NCI-H82 (cell line): ENCODE measurements at regions not wholly inside any gene's neighbourhood (a gene's known extent, or its start where the extent isn't known, plus 50 kb on each side); places are given as distances from the start of the nearest gene placed in this dataset.
"Not testable (repeated sequence)": the region's sequence is repeated elsewhere in the genome, so short reads cannot be mapped to it uniquely, and the experiment has no call there.

ENCODE experiments used
- DNase-seq: peaks from one replicate; lab custom pipeline; 2025; lab: John Stamatoyannopoulos, UW

DNA sequence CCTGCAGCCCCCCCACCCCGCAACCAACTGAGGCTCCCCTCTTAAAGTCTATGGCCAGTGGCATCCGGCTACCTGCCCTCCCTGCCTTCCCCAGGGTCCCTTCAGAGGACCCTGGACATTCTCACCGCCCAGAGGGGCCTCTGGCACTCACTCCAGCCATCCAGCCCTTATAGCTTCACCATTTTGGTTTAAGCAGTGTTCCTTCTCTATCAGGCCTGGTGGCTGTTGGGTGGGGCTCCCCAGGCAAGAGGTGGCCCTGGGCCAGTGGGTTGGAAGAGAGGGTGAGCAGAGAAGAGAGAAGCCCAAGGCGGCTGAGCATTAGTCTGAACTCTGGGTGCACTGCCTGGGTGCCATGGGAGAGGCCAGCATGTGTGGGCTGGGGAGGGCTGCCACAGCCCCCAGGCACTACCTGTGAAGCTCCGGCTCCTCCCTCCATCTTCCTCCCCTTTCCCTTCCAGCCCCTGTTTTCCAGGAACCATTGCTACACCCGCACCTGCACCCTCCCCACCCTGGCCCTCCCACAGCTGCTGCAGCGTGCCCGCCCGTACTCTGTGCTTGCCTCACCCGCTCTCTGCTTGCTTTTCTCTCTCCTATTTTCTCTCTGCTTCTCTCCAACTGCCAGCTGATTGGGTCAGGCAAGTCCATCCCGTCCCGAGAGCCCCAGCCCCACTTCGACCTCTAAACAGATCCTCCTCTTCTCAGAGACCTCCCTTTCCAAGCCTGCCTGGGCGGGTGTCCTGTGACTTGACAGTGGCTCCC, 168.2 kb downstream of the TBC1D2B start:
- DNase-seq = no peak

DNA sequence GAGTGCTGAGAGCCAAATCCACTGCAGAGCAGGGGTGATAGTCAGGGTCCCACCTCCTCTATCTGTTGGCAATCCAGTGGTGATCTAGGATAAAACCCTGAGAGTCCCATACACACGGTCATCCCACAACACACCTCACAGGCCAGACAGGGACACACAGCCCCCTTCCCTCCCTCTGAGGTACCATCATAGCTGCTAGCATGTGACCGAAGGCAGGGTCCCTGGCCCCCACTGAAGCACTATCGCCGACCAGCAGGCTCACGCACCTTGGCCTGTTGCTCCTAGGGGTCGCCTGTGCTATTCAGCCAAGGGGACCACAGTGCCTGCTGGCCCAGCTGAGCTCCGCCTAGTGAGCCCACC, 168.8 kb downstream of the TBC1D2B start:
- not testable (repeated sequence) for DNase-seq

DNA sequence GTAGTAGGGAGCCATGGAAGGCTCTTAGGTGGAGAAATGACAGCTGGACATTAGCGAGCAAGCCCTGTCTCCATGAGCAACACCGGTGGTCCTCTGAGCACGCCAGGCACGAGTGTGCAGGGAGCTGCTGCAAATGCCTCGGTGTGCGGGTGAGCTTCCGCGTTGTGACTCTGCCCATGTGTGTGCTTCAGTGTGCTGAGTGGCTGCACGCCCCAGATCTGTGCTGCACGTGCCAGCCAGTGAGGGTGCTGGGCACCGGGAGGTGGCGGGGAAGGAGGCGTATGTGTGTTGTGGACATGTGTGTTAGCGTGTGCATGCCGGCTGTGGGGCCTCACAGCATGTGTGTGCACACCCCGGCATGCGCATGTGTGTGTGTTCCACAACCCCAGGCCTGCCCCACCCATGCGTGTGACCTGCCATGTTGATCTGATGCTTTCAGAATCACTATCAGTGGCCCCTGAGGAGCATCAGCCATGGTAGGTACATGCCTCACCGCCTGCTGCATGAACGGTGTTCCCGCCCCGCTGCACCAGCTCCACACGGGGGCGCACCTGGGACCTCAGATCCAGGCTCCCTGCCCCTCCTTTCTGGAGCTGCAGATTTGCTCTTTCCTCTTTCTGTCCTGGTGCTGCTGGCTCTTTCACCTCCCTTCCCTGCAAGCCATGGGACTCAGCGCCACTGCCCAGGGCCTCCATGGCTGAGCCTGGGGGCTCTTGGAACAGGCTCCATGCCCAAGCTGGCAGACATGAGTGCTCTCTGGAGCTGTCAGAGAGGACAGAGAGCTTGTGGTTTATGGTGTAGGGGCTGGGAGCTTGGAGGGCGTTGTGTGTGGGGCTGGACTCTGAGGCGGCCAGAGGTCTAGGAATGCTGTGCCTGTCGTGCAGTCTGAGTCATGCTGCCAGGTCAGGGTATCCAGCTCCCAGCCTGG, 169.4 kb downstream of the TBC1D2B start:
- peak; percentile 55 for DNase-seq

DNA sequence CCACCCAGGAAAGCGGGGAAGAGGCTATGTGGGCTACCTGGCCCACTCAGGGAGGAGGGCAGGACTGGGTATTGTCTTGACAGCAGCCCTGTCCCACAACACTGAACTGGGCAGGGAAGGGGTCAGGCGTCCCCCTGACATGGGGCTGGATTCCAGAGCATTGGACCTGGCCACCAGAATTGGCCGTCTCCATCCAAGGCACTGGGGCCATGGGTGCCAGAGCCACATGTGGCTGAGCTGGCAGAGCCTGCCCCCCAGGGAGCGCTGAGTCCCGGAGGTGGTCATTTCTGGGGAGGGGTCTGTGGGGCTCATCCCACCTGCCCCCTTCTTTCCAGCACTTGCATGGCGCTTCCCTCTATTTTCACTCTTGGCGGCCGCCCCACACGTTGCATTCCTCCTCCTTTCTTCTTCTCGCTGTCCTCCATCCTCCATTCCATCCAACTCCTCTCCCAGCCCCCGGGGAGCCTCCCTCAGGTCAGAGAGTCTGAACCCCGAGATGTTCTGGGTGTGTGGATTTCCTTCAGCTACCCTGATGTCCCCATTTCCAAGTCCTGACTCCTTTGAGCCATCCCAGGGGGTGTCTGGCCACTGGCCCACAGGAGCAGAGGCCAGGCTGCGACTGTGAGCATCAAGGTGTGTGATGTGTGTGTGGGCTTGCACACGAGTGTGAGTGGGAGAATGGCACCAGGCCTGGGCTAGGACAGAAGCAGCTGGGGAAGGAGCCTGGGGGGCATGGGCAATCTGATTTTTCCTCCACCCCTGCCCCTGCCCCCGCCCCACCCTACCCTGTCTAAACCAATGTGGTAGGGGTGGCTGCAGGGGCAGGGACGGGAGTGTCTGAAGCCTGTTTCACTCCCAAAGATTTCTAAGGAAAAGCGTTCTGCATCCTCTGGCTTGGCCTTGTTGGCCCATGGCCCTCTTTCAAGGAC, 171.2 kb downstream of the TBC1D2B start:
- not testable (repeated sequence) for DNase-seq

DNA sequence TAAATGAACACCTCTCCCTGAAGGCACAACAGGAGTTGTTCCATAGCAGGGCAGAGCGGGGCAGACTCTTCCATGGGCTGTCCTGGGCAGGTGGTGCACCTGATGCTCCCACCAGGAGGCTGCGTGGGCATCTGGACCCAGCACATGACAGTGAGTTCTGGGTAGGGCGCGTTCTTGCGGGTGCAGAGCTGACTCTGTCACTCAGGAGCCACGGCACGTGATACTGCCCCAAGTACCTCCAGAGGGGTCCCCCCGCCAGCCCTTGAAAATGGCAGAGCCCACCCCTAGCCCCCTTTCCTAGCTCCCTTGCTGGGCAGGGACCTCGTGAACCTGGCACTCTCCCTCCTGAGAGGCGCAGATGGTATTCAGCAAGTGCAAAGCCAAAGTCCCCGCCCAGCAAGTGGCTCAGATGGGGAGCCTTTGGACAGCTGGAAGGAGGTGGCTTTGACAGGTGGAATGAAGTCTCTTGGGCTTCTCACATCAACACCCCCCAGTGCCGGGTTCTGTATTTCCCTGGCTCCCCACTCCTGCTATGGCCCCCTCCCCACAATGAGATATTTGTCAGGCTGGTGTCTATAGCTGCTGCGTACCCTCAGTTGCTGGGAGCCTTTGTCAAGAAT, 172.1 kb downstream of the TBC1D2B start:
- no peak for DNase-seq

DNA sequence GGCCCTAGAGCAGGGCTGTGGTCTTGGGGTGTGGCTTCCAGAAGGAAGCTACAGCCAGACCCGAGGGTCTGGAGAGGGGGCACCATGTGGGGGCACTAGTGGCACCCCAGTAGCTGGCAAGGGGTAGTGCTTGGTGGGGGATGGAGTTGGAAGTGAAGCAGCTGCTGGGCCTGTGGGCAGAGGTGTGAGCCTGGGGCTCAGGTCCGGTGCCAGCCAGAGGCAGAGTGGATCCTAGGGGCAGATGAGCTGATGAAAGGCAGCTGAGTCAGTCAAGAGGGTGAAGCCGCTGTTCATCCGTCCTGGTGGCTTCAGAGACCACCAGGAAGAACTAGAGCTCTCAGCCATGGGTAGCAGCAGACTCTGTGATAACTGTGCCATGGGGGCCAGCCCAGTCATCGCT, 172.6 kb downstream of the TBC1D2B start:
- no peak for DNase-seq

DNA sequence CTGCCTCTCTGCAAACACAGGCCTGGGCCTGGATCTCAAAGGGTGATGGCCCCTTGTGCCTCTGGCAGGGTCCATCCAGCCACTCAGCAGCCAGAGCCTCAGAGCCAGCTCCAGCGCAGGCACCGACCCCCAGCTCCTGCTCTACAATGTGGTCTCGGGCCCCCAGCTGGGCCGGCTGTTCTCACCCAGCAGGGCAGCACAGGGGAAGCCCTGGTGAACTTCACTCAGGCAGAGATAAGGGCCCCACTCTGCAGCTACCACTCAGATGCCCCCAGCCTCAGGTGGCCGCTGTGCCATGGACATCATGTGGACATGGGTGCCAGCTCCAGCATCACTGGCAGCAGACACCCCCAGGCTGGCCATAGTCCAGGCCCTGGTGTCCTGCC, 173.1 kb downstream of the TBC1D2B start:
- DNase-seq = no peak

DNA sequence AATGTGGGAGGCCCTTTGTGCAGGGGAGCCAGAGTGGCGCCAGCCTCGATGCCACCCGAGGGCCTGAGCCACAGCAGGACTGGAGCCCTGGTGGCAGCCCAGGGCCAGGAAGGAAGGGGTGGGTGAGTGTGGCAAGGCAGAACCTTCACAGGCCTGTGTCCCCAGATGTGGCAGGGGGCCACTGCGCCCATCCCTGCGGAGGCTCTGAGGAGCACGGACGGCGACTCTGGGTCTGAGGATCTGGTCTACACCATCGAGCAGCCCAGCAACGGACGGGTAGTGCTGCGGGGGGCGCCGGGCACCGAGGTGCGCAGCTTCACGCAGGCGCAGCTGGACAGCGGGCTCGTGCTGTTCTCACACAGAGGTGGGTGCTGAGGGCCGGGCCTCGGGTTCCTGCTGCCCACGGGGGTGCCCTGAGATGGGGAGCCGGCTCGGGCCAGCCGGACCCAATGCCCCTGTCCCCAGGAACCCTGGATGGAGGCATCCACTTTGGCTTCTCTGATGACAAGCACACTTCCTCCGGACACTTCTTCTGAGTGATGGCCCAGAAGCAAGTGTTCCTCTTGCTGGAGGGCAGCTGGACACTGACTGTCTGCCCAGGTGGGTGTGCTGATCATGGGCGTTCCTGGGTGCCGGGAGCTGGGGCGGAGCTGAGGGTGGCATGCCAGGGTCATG, 173.6 kb downstream of the TBC1D2B start:
- DNase-seq = not testable (repeated sequence)

DNA sequence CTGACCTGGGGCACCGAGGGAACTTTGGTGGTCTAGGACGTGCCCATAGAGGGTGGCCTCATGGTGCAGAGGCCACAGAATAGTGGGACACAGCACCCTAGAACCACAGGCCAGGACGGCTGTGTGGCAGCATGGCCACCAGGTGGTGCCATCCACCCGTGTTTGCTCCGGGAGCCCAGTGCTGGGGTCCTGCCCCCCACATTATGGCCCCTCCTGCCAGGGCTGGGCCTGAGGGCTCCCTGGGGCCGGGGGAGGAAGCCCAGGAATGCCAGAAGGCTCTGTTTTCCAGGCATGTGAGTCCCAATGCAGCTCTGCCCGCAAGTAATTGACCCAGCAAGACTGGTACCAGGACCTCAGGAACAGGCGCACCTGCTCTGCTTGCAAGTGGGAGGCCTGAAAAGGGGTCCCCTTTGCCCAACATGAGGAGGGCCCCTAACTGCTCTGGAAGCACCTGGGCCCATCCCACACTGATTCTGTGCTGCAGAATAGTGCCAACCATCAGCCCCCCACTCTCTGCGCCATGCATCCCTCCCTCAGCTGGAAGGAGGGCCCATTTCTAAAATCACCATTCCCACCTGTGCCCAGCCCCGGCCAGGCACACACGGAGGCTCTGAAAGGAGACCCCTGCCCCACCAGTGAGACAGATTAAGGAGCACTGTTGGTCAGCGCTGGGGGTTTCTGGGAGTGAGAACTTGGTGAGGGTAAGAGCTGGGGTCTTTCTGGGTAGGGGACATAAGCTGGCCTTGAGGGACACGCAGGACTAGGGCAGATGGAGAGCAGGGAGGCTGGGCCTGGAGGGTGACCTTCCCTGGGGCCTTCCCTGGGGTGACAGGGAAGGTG, 174.4 kb downstream of the TBC1D2B start:
- DNase-seq = peak; percentile 43

DNA sequence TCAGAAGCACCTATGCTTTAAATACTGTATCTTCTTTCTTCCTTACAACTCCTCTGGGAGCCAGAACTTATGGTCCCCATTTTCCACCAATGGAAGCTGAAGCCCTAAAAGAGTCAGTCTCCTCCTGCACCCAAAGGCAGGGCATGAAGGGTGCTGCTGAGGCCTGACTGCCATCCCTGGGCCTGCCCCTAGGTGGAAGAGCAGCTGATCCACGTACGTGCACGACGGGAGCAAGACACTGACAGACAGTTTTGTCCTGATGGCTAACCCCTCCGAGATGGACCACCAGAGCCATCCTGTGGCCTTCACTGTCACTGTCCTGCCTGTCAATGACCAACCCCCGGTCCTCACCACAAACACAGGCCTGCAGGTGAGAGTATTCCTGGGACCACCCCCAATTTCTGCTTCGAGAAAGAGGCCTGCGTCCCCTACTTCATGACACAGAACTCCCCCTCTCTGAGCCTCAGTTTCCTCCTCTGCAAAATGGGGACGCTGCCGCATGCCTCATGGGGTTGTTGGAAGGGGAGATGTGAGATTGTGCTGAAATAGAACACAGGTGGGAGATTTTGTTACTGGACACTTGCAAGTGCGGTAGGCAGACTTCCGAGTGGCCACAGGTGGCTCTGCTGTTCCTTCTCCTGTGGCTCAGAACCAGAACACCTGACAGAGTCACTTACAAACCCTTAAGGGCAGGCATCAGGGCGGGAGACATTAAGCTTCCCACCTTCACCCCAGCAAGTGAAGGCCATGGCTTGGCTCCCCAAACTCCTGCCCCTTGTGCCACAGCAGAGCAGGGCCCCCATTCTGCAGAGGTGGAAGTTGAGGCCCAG, 175.4 kb downstream of the TBC1D2B start:
- DNase-seq = peak; percentile 37

DNA sequence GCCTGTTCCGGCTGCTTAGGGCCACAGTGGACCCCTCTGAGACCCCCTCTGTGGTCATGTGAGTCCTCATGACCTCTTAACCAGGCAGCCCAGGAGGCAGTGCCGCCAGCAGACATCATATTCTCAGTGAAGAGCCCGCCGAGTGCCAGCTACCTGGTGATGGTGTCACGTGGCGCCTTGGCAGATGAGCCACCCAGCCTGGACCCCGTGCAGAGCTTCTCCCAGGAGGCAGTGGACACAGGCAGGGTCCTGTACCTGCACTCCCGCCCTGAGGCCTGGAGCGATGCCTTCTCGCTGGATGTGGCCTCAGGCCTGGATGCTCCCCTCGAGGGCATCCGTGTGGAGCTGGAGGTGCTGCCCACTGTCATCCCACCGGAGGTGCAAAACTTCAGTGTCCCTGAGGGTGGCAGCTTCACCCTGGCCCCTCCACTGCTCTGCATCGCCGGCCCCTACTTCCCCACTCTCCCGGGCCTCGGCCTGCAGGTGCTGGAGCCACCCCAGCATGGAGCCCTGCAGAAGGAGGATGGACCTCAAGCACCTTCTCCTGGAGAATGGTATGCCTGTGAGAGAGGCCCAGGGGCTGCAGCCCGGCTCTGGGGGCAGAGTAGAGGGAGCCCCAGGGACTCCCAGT, 176.1 kb downstream of the TBC1D2B start:
- DNase-seq = no peak

DNA sequence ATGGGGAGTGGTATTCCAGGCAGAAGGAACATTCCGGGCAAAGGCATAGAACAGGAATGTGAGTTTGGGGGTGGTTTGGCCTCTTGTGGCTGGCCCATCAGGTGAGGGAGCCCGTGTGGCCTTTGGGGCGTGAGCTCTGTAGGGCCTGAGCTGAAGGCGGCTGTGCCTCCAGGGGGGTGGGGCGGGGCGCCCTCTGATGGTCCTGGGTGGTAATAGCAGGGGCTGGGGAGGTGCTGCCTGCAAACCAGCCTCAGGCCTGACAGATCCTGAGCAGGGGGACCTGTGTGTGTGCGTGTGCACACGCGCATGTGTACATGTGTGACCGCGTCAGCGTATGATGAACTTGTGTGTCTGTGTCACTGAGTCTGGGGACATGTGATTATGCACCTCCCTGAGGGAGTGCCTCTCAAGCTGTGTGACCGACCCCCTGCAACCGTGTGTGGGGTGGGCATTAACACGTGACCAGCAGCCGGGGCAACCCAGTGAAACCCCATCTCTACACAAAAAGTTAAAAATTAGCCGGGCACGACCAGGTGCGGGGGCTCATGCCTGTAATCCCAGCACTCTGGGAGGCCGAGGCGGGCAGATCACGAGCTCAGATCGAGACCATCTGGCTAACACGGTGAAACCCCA, 177.1 kb downstream of the TBC1D2B start:
- DNase-seq = peak; percentile 47

DNA sequence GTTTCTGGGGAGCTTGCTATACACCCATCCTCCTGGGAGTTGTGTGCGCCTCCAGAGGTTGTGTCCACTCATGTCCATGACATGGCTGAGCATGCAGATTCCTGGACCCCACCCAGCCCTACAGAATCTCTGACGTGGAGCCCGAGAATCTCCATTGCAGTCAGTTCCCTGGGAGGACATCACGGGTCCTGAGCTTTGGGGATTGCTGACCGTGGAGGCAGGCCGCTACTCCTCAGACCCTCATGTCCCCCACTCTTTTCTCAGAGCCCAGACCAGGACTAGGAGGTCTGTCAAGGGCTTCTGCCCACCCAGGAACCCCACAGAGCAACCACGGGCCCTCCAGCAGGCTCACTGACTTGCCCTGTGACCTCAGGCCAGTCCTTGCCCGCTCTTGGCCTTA, 177.7 kb downstream of the TBC1D2B start:
- not testable (repeated sequence) for DNase-seq

DNA sequence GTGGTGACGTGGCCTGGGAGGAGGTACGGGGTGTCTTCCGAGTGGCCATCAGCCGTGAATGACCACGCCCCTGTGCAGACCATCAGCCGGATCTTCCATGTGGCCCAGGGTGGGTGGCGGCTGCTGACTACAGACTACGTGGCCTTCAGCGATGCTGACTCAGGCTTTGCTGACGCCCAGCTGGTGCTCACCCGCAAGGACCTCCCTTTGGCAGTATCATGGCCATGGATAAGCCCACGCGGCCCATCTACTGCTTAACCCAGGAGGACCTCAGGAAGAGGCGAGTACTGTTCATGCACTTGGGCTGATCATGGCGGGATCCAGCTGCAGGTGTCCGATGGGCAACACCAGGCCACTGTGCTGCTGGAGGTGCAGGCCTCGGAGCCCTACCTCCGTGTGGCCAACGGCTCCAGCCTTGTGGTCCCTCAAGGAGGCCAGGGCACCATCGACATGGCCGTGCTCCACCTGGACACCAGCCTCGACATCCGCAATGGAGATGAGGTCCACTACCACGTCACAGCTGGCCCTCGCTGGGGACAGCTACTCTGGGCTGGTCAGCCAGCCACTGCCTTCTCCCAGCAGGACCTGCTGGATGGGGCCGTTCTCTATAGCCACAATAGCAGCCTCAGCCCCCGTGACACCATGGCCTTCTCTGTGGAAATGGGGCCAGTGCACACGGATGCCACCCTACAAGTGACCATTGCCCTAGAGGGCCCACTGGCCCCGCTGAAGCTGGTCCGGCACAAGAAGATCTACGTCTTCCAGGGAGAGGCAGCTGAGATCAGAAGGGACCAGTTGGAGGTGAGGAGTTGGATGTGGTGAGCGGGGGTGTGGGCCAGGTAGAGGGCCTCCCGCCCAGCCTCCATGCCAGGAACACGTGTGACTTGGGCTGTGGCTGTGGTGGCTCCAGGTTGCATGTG, 178.4 kb downstream of the TBC1D2B start:
- no peak for DNase-seq

DNA sequence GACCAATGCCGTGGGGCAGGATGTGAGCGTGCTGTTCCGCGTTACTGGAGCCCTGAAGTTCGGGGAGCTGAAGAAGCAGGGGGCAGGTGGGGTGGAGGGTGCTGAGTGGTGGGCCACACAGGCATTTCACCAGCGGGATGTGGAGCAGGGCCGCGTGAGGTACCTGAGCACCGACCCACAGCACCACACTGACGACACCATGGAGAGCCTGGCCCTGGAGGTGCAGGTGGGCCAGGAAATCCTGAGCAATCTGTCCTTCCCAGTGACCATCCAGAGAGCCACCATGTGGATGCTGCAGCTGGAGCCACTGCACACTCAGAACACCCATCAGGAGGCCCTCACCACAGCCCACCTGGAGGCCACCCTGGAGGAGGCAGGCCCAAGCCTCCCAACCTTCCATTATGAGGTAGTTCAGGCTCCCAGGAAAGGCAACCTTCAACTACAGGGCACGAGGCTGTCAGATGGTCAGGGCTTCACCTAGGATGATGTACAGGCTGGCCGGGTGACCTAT, 179.6 kb downstream of the TBC1D2B start:
- no peak for DNase-seq

DNA sequence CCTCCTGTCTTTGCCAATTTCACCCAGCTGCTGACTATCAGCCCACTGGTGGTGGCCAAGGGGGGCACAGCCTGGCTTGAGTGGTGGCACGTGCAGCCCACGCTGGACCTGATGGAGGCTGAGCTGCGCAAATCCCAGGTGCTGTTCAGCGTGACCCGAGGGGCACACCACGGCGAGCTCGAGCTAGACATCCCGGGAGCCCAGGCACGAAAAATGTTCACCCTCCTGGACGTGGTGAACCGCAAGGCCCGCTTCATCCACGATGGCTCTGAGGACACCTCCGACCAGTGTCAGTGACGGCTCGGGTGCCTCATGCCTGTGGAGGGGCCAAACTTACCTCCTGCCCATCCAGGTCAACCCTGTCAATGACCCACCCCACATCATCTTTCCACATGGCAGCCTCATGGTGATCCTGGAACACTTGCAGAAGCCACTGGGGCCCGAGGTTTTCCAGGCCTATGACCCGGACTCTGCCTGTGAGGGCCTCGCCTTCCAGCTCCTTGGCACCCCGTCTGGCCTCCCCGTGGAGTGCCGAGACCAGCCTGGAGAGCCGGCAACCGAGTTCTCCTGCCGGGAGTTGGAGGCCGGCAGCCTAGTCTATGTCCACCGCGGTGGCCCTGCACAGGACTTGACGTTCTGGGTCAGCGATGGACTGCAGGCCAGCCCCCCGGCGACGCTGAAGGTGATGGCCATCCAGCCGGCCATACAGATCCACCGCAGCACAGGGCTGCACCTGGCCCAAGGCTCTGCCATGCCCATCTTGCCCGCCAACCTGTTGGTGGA, 180.2 kb downstream of the TBC1D2B start:
- DNase-seq = not testable (repeated sequence)
